NCI-H1105 treated with DMSO at 0.1 percent for 48 hours (cell line): ENCODE measurements at regions not wholly inside any gene's neighbourhood (a gene's known extent, or its start where the extent isn't known, plus 50 kb on each side); places are given as distances from the start of the nearest gene placed in this dataset.

Experiments
- DNase-seq: peaks from one replicate; lab custom pipeline; 2025; lab: John Stamatoyannopoulos, UW

- DNase-seq: no peak
Observed at GRCh38 chr6:30806581-30807183, 62.3 kb upstream of the IER3 start.

GRCh38 chr6:30804333-30804732, 60.0 kb upstream of the IER3 start:
- DNase-seq: no peak

- DNase-seq: no peak
Observed at GRCh38 chr6:30802731-30803130, 58.4 kb upstream of the IER3 start.

- no peak for DNase-seq
Observed at GRCh38 chr6:30801950-30802349, 57.6 kb upstream of the IER3 start.

- DNase-seq: no peak
Observed at GRCh38 chr6:30800871-30801270, 56.5 kb upstream of the IER3 start.

GRCh38 chr6:30799210-30799609, 54.9 kb upstream of the IER3 start:
- DNase-seq: no peak

- no peak for DNase-seq
Observed at GRCh38 chr6:30798494-30798893, 54.1 kb upstream of the IER3 start.

- DNase-seq: no peak
Observed at GRCh38 chr6:30795549-30796293, 51.4 kb upstream of the IER3 start.
